SW 1271 (cell line): ENCODE measurements at regions not wholly inside any gene's neighbourhood (a gene's known extent, or its start where the extent isn't known, plus 50 kb on each side); places are given as distances from the start of the nearest gene placed in this dataset.

Source experiments
- DNase-seq, 2 experiments: peaks; one replicate each; lab custom pipeline; 2025; lab: John Stamatoyannopoulos, UW

- no peak for DNase-seq
Measured at GRCh38 chr17:79150035-79150733, 75.6 kb downstream of the ENGASE start.

- DNase-seq, result no peak
Measured at GRCh38 chr17:79148584-79148983, 74.0 kb downstream of the ENGASE start.

DNA sequence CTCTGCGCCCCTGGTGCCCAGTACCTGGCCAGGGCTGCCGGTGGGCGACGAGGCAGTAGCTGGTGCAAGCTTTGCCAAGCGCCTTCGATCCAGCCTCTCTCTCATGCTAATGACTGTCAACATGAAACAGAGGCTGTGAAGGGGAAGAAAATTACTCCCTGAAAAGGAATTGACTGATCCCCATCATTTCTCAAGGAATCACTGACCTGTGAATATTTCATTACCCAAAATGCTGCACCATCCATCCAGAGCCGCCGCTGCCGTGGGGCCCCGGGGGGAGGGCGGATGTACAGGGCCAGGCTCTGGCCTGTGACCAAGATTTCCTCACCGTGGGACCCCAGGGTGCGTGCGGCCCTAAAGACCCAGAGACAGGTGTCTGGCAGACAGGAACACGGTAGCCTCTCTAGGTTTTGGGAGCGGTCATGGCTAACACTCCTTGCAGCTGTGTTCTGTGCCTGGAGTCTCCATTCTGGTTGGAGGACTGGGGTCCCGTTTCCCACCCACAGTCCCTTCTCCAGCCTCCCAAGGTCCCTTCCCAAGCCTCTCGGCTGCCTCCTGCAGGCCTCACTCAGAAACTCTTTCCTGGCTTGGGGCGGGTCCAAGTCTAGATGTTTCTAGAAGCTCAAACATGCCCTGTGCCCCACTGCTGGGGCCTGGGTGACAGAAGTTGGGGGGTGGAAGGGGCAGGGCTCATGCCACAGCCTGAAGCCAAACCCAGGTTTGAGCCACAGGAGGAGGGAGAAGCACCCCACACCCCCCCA, 73.3 kb downstream of the ENGASE start:
- DNase-seq, result no peak

DNA sequence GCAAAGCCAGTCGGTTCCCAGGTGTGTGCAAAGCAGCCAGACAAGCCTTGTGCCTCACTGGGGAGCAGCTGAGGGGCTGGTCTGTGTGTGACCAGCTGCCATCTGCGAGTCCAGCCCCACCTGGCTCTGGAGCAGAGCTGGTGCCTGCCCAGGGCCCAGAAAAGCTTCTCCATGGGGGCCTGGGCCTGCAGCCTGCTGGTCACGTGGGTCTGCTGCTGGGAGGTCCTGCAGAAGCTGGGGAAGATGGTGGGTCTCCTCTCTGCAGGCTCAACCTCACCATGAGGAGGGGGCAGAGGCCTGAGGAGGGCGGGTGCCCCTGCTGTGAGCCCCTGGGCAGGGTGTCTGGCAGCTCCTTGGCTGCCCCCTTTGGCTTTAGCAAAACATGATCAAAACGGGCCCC, 71.9 kb downstream of the ENGASE start:
- DNase-seq, result no peak

DNA sequence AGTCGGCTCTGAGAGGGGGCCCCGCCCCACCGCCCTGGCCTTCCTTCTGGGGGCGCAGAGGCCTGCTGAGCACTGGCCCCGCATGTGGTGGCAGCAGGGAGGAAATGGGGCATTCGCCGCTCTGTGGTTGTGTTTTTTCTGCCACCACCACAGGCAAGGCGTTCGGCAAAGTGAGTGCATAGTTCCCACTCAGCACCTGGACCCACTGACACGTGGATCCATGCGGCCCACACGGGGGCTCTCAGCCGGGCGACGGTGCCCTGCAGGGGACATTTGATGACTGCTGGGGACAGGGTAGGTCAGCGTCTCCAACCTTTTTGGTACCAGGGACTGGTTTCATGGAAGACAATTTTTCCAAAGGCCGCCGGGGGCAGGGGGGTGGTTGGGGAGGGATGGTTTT, 70.9 kb downstream of the ENGASE start:
- no peak for DNase-seq

- no peak for DNase-seq
Measured at GRCh38 chr17:79144133-79144532, 69.5 kb downstream of the ENGASE start.

GRCh38 chr17:79142375-79142774, 67.8 kb downstream of the ENGASE start:
- no peak for DNase-seq

GRCh38 chr17:79141578-79142355, 67.1 kb downstream of the ENGASE start:
- no peak for DNase-seq

DNA sequence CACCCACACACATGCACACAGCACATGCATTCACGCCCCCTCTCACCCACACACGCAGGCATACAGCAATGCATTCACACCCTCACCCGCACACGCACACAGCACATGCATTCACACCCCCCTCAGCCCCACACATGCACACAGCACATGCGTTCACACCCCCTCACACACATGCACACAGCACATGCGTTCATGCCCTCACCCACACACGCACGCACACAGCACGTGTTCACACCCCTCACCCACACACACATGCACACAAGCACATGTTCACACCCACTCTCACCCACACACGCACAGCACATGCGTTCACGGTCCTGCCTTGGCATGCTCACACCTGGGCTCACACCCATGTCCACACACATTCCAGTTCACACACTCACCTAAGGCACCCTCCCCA, 64.2 kb downstream of the ENGASE start:
- no peak for DNase-seq

DNA sequence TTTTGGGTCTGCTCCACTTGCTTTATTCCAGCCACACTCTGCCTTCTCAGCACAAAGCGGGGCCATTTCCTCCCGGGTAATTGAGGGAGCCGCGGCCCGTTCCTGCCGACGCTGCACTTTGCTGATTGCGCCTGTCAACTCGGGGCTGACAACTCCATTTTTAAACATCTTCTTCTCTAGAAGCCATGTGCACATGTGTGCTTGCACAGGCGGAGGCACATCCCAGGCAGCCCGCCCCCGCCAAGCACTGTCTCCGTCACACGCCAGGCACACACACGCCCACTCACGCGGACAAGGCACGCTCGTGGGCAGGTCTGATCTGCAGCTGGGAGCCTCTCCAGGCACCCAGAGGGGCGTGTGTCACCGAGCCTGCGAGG, 63.2 kb downstream of the ENGASE start:
- DNase-seq, result no peak

DNA sequence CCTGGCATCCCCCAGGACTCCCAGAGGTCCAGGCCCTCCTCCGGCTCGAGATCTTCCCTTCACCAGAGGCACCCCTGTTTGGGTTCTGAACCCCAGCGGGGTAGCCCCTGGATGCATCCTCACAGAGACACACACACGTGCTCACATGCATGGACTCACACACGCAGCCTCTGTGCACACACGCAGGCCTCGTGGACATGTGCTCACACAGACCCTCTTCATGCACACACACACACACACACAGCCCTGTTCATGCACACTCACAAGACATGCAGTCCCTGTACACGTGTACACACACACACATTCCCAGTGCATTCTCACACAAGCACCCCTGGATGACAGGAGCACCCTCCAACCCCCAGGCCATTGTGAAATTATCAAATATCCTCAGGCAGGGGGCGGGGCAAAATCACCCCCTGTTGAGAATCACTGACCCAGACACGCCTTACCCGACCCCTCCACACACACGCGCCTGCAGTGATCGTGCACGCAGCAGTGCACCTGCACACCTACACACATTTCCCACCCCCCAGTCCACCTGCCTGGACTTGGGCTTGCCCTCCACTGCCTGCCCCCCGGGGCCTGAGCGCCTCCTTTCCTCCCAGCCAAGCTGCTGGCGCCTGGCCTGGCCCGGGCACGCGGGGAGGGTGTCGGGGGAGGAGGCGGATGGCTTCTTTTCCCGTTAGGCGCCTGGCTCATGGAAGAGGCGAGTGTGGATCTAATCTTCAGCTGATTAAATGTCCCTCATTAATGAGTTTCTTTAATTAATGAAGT, 62.6 kb downstream of the ENGASE start:
- DNase-seq, result no peak

- no peak for DNase-seq
Measured at GRCh38 chr17:79136596-79136995, 62.0 kb downstream of the ENGASE start.
